ENCODE measurements at regions not wholly inside any gene's neighbourhood (a gene's known extent, or its start where the extent isn't known, plus 50 kb on each side); places are given as distances from the start of the nearest gene placed in this dataset.

- TF ChIP-seq POLR2A (IDR thresholded peaks at IDR 0.05) = no peak
- no peak for TF ChIP-seq CTCF (IDR thresholded peaks at IDR 0.05)
- TF ChIP-seq EP300 (IDR thresholded peaks at IDR 0.05) = no peak
Observed at GRCh38 chr12:24278832-24279231, 329.4 kb upstream of the SOX5 start.
